Smooth muscle cell (in vitro differentiated cells): ENCODE measurements at regions not wholly inside any gene's neighbourhood (a gene's known extent, or its start where the extent isn't known, plus 50 kb on each side); places are given as distances from the start of the nearest gene placed in this dataset.
A peak's percentile ranks its signal among the peaks of the same experiment; 100 is the strongest.

ENCODE experiments used
- DNase-seq: peaks from one replicate; lab custom pipeline; 2025; ENCODE audit not compliant: unreplicated experiment; lab: John Stamatoyannopoulos, UW
- H2AFZ ChIP-seq: fragments of 200-600 bp; sonication (generic); 2 replicates; pipeline ENCODE4 v1.6.0; 2016; ENCODE audit warnings: antibody characterized with exemption, low read depth, mild to moderate bottlenecking
- H3F3A ChIP-seq: fragments of 200-600 bp; sonication (generic); 2 replicates; pipeline ENCODE4 v1.6.0; 2017; ENCODE audit warnings: antibody characterized with exemption, low read depth
- H3K27ac ChIP-seq: fragments of 200-600 bp; sonication (generic); 2 replicates; pipeline ENCODE4 v1.5.1; 2016; ENCODE audit warnings: low read depth, mild to moderate bottlenecking
- H3K27me3 ChIP-seq: fragments of 200-600 bp; sonication (generic); 2 replicates; pipeline ENCODE4 v1.6.1; 2016; ENCODE audit warnings: low read depth, mild to moderate bottlenecking
- H3K36me3 ChIP-seq: fragments of 200-600 bp; sonication (generic); 2 replicates; pipeline ENCODE4 v1.5.1; 2016; ENCODE audit warnings: low read depth
- H3K4me1 ChIP-seq: fragments of 200-600 bp; sonication (generic); 2 replicates; pipeline ENCODE4 v1.5.1; 2016; ENCODE audit warnings: low read depth
- H3K4me2 ChIP-seq: fragments of 200-600 bp; sonication (generic); 2 replicates; pipeline ENCODE4 v1.6.0; 2016; ENCODE audit warnings: mild to moderate bottlenecking
- H3K4me3 ChIP-seq: fragments of 200-600 bp; sonication (generic); 2 replicates; pipeline ENCODE4 v1.5.1; 2016; ENCODE audit warnings: mild to moderate bottlenecking
- H3K79me2 ChIP-seq: fragments of 200-600 bp; sonication (generic); 2 replicates; pipeline ENCODE4 v1.6.0; 2016; ENCODE audit warnings: low read depth, mild to moderate bottlenecking
- H3K9ac ChIP-seq: fragments of 200-600 bp; sonication (generic); 2 replicates; pipeline ENCODE4 v1.6.0; 2016; ENCODE audit warnings: low read depth
- H3K9me3 ChIP-seq: fragments of 200-600 bp; sonication (generic); replicated peaks from 2 replicates; pipeline ENCODE4 v1.5.1; 2016; ENCODE audit warnings: low read depth
- H4K20me1 ChIP-seq: fragments of 200-600 bp; sonication (generic); 2 replicates; pipeline ENCODE4 v1.6.0; 2016; ENCODE audit warnings: low read depth
- CTCF ChIP-seq: fragments of 200-600 bp; sonication (generic); IDR thresholded peaks from 2 replicates; pipeline ENCODE4 v1.5.1; 2017; ENCODE audit warnings: borderline replicate concordance, mild to moderate bottlenecking, antibody characterized with exemption; ENCODE audit not compliant: insufficient read depth, poor library complexity, severe bottlenecking
- WGBS: methylation state at CpG from one replicate; pipeline ENCODE4 v1.1.7; 2016; ENCODE audit warnings: low lambda C conversion rate; 5-methylcytosine and 5-hydroxymethylcytosine counted together

- Histone ChIP-seq H3K36me3 (no peaks in the 10 kb centered on the region), H3K9ac (no peak overlapping the region), H3K9me3 (no peaks in the 10 kb centered on the region), H3K27ac (no peak overlapping the region), H4K20me1 (no peaks in the 10 kb centered on the region), H2AFZ (no peak overlapping the region), H3K4me1 (no peaks in the 10 kb centered on the region), H3K79me2 (no peaks in the 10 kb centered on the region), H3K4me2 (no peak overlapping the region), H3K4me3 (no peak overlapping the region), H3K27me3 (no peaks in the 10 kb centered on the region), H3F3A (no peaks in the 10 kb centered on the region)
- TF ChIP-seq CTCF, result no peak
- DNase-seq, result no peak
These were observed 575.0 kb upstream of the SGO1 start for GRCh38 chr3:20760981-20761380.

DNA sequence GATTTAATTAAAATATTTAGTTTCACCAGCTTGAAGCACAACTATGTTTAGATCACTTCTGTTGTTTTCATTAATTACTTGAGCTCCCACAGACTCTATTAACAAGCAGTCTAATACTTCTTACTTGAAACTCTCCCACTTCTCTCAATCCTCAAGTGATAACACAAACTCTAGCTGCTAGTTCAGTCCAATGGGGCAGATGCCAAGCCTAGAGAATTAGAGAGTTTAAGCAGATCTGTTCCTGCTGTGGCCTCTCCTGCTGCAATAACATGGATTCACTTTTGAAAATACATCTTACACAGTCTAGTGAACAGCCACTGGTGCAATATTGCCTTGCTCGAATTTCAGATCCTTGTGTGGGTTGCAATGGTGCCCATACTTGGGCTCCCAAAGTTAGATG is 566.4 kb upstream of the SGO1 start:
- Histone ChIP-seq H2AFZ (no peak overlapping the region), H3K79me2 (no peaks in the 10 kb centered on the region), H3K27ac (no peak overlapping the region), H3K9me3 (no peaks in the 10 kb centered on the region), H3K9ac (no peak overlapping the region), H3F3A (no peaks in the 10 kb centered on the region), H3K4me2 (no peak overlapping the region), H4K20me1 (no peaks in the 10 kb centered on the region), H3K4me3 (no peak overlapping the region), H3K36me3 (no peaks in the 10 kb centered on the region), H3K4me1 (peaks cover 8% of the 10 kb centered on the region), H3K27me3 (no peaks in the 10 kb centered on the region)
- no peak for DNase-seq
- no peak for TF ChIP-seq CTCF
- WGBS, result 79% methylated on average over 1 of the region's 1 CpG

- H3K4me3 ChIP-seq, result no peak overlapping the region
- WGBS, result 47% methylated on average over 4 of the region's 4 CpGs
- H3K4me1 ChIP-seq, result peaks cover 8% of the 10 kb centered on the region
- H4K20me1 ChIP-seq, result no peaks in the 10 kb centered on the region
- no peak overlapping the region for H2AFZ ChIP-seq
- H3K27ac ChIP-seq, result no peak overlapping the region
- H3K79me2 ChIP-seq, result no peaks in the 10 kb centered on the region
- no peak for TF ChIP-seq CTCF
- no peaks in the 10 kb centered on the region for H3K36me3 ChIP-seq
- no peaks in the 10 kb centered on the region for H3F3A ChIP-seq
- H3K4me2 ChIP-seq, result no peak overlapping the region
- H3K9me3 ChIP-seq, result no peaks in the 10 kb centered on the region
- DNase-seq, result no peak
- no peaks in the 10 kb centered on the region for H3K27me3 ChIP-seq
- no peak overlapping the region for H3K9ac ChIP-seq
These were observed 565.3 kb upstream of the SGO1 start for GRCh38 chr3:20751296-20751695.

DNA sequence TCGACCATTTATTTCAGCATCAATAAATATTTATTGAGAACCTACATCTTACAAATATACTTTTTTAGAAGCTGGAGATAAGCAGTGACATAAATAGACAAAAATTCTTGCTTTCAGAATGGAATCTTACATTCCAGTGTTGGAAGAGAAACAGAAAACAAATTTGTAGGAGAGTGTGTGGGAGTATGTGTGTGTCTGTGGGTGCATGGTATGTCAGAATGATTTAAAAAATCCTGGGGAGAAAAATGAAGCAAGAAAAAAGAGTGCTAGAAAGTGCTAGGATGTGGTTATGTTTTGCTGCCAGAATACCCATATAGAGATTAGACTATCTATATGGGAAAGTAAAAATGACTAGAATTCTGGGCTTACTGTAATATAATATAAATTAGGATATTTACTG is 561.7 kb upstream of the SGO1 start:
- H3K4me2 ChIP-seq, result peak overlapping the region; percentile 51
- no peak overlapping the region for H2AFZ ChIP-seq
- no peak overlapping the region for H3K9ac ChIP-seq
- no peaks in the 10 kb centered on the region for H3K9me3 ChIP-seq
- H3K27ac ChIP-seq, result peak overlapping the region; percentile 56
- H3K4me1 ChIP-seq, result peaks cover 23% of the 10 kb centered on the region
- H3K27me3 ChIP-seq, result no peaks in the 10 kb centered on the region
- DNase-seq, result no peak
- H3F3A ChIP-seq, result no peaks in the 10 kb centered on the region
- H3K79me2 ChIP-seq, result no peaks in the 10 kb centered on the region
- H3K36me3 ChIP-seq, result no peaks in the 10 kb centered on the region
- WGBS, result 61% methylated on average over 1 of the region's 1 CpG
- H3K4me3 ChIP-seq, result no peak overlapping the region
- no peak for TF ChIP-seq CTCF
- H4K20me1 ChIP-seq, result no peaks in the 10 kb centered on the region
